ENCODE measurements at regions not wholly inside any gene's neighbourhood (a gene's known extent, or its start where the extent isn't known, plus 50 kb on each side); places are given as distances from the start of the nearest gene placed in this dataset.
A peak's percentile ranks its signal among the peaks of the same experiment; 100 is the strongest.

GRCh38 chr16:54208237-54208636, 78.3 kb downstream of the IRX3 start:
- no peak overlapping the region for H3K4me3 ChIP-seq (ENCODE audit: low read length, poor library complexity, severe bottlenecking)
- H3K36me3 ChIP-seq (ENCODE audit: insufficient read depth, low read length), result no peaks in the 10 kb centered on the region
- H3F3A ChIP-seq (ENCODE audit: low read depth), result no peaks in the 10 kb centered on the region
- no peaks in the 10 kb centered on the region for H3K27me3 ChIP-seq (ENCODE audit: insufficient read depth, low read length, poor library complexity, severe bottlenecking)
- no peaks in the 10 kb centered on the region for H3K9me2 ChIP-seq (replicated peaks; ENCODE audit: low read depth, low read length)
- no peak overlapping the region for H3K4me2 ChIP-seq (ENCODE audit: low read depth, low read length, poor library complexity, severe bottlenecking)
- H3K79me2 ChIP-seq (ENCODE audit: insufficient read depth, low read length), result no peaks in the 10 kb centered on the region
- H3K9me3 ChIP-seq (ENCODE audit: insufficient read depth, low read depth, low read length), result no peaks in the 10 kb centered on the region
- H3K9ac ChIP-seq (ENCODE audit: low read depth, low read length, poor library complexity, severe bottlenecking), result no peak overlapping the region
- H2AFZ ChIP-seq (ENCODE audit: low read length), result 0 out of 2 replicates have a peak overlapping the region, but pooled peaks have one; percentile 18
- H4K20me1 ChIP-seq (ENCODE audit: insufficient read depth, low read length, poor library complexity, severe bottlenecking), result no peaks in the 10 kb centered on the region
- H3K4me1 ChIP-seq (ENCODE audit: insufficient read depth, low read length, poor library complexity, severe bottlenecking), result no peaks in the 10 kb centered on the region
- TF ChIP-seq, protein P1, sequence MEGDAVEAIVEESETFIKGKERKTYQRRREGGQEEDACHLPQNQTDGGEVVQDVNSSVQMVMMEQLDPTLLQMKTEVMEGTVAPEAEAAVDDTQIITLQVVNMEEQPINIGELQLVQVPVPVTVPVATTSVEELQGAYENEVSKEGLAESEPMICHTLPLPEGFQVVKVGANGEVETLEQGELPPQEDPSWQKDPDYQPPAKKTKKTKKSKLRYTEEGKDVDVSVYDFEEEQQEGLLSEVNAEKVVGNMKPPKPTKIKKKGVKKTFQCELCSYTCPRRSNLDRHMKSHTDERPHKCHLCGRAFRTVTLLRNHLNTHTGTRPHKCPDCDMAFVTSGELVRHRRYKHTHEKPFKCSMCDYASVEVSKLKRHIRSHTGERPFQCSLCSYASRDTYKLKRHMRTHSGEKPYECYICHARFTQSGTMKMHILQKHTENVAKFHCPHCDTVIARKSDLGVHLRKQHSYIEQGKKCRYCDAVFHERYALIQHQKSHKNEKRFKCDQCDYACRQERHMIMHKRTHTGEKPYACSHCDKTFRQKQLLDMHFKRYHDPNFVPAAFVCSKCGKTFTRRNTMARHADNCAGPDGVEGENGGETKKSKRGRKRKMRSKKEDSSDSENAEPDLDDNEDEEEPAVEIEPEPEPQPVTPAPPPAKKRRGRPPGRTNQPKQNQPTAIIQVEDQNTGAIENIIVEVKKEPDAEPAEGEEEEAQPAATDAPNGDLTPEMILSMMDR (conservative IDR thresholded peaks at IDR 0.05; ENCODE audit: low read length), result no peak
- no peak for TF ChIP-seq EZH2phosphoT487 (IDR thresholded peaks at IDR 0.05; ENCODE audit: borderline replicate concordance)

- H3K36me3 ChIP-seq (ENCODE audit: insufficient read depth, low read length), result no peaks in the 10 kb centered on the region
- no peaks in the 10 kb centered on the region for H3K9me3 ChIP-seq (ENCODE audit: insufficient read depth, low read depth, low read length)
- no peak overlapping the region for H3K4me2 ChIP-seq (ENCODE audit: low read depth, low read length, poor library complexity, severe bottlenecking)
- H3K4me1 ChIP-seq (ENCODE audit: insufficient read depth, low read length, poor library complexity, severe bottlenecking), result no peaks in the 10 kb centered on the region
- no peaks in the 10 kb centered on the region for H3K79me2 ChIP-seq (ENCODE audit: insufficient read depth, low read length)
- no peak overlapping the region for H3K9ac ChIP-seq (ENCODE audit: low read depth, low read length, poor library complexity, severe bottlenecking)
- H3F3A ChIP-seq (ENCODE audit: low read depth), result no peaks in the 10 kb centered on the region
- H2AFZ ChIP-seq (ENCODE audit: low read length), result no peak overlapping the region
- no peak for TF ChIP-seq EZH2phosphoT487 (IDR thresholded peaks at IDR 0.05; ENCODE audit: borderline replicate concordance)
- TF ChIP-seq, protein P1 (conservative IDR thresholded peaks at IDR 0.05; ENCODE audit: low read length), result no peak
- H3K4me3 ChIP-seq (ENCODE audit: low read length, poor library complexity, severe bottlenecking), result no peak overlapping the region
- no peaks in the 10 kb centered on the region for H3K27me3 ChIP-seq (ENCODE audit: insufficient read depth, low read length, poor library complexity, severe bottlenecking)
- no peaks in the 10 kb centered on the region for H4K20me1 ChIP-seq (ENCODE audit: insufficient read depth, low read length, poor library complexity, severe bottlenecking)
- no peaks in the 10 kb centered on the region for H3K9me2 ChIP-seq (replicated peaks; ENCODE audit: low read depth, low read length)
These were observed 78.8 kb downstream of the IRX3 start for GRCh38 chr16:54207837-54208236.

- Histone ChIP-seq H4K20me1 (ENCODE audit: insufficient read depth, low read length, poor library complexity, severe bottlenecking) (no peaks in the 10 kb centered on the region), H3K36me3 (ENCODE audit: insufficient read depth, low read length) (no peaks in the 10 kb centered on the region), H3K9me2 (replicated peaks; ENCODE audit: low read depth, low read length) (no peaks in the 10 kb centered on the region), H3K79me2 (ENCODE audit: insufficient read depth, low read length) (no peaks in the 10 kb centered on the region), H3K4me2 (ENCODE audit: low read depth, low read length, poor library complexity, severe bottlenecking) (no peak overlapping the region), H3K4me3 (ENCODE audit: low read length, poor library complexity, severe bottlenecking) (no peak overlapping the region), H2AFZ (ENCODE audit: low read length) (no peak overlapping the region), H3K4me1 (ENCODE audit: insufficient read depth, low read length, poor library complexity, severe bottlenecking) (no peaks in the 10 kb centered on the region), H3K27me3 (ENCODE audit: insufficient read depth, low read length, poor library complexity, severe bottlenecking) (no peaks in the 10 kb centered on the region), H3K9ac (ENCODE audit: low read depth, low read length, poor library complexity, severe bottlenecking) (no peak overlapping the region), H3F3A (ENCODE audit: low read depth) (no peaks in the 10 kb centered on the region), H3K9me3 (ENCODE audit: insufficient read depth, low read depth, low read length) (no peaks in the 10 kb centered on the region)
- TF ChIP-seq, protein P1 (conservative IDR thresholded peaks at IDR 0.05; ENCODE audit: low read length), result no peak
- no peak for TF ChIP-seq EZH2phosphoT487 (IDR thresholded peaks at IDR 0.05; ENCODE audit: borderline replicate concordance)
These were observed 81.8 kb downstream of the IRX3 start for GRCh38 chr16:54204756-54205155.
